PC-3 (cell line): ENCODE measurements at regions not wholly inside any gene's neighbourhood (a gene's known extent, or its start where the extent isn't known, plus 50 kb on each side); places are given as distances from the start of the nearest gene placed in this dataset.

Source experiments
- ATAC-seq: fragments of 200-7000 bp; cut with Tn5 transposase; 2 replicates; pipeline ENCODE4 v1.9.1; 2020; ENCODE audit warnings: mild to moderate bottlenecking, moderate library complexity
- BruUV-seq: library from RNA; stranded (reverse); fragments of 400-500 nt; replicated peaks from 2 replicates; lab custom pipeline; 2021; lab: Mats Ljungman, UMichigan
- CTCF ChIA-PET: fragments of 300-600 bp; sonication (Branson Sonifier 250); formaldehyde crosslinking; loops from one replicate; lab custom pipeline; 2022; ENCODE audit warnings: antibody characterized with exemption; lab: Charles Lee
- POLR2A ChIA-PET: fragments of 300-600 bp; sonication (Branson Sonifier 250); formaldehyde crosslinking; loops from one replicate; lab custom pipeline; 2022; ENCODE audit warnings: antibody characterized with exemption; ENCODE audit not compliant: unreplicated experiment; lab: Charles Lee
- DNase-seq: peaks from one replicate; pipeline ENCODE4 v3.0.0-alpha.2; 2015
- H2AFZ ChIP-seq: fragments of 300-600 bp; sonication (generic); 2 replicates; pipeline ENCODE4 v1.6.0; 2016; ENCODE audit warnings: antibody characterized with exemption, low read length
- H3F3A ChIP-seq: fragments of 300-600 bp; sonication (generic); one replicate; pipeline ENCODE4 v1.6.0; 2017; ENCODE audit warnings: antibody characterized with exemption, low read length, control low read depth, mild to moderate bottlenecking; ENCODE audit not compliant: unreplicated experiment
- H3K27ac ChIP-seq: fragments of 300-600 bp; sonication (generic); 2 replicates; pipeline ENCODE4 v1.5.1; 2016; ENCODE audit warnings: mild to moderate bottlenecking, low read length
- H3K27me3 ChIP-seq: fragments of 300-600 bp; sonication (generic); 2 replicates; pipeline ENCODE4 v1.6.1; 2016; ENCODE audit warnings: low read length, mixed read lengths
- H3K36me3 ChIP-seq: fragments of 300-600 bp; sonication (generic); 2 replicates; pipeline ENCODE4 v1.6.1; 2016; ENCODE audit warnings: low read depth, mixed run types, low read length, mixed read lengths
- H3K4me1 ChIP-seq: fragments of 300-600 bp; sonication (generic); 2 replicates; pipeline ENCODE4 v1.5.1; 2016; ENCODE audit warnings: low read length; ENCODE audit not compliant: insufficient read depth
- H3K4me2 ChIP-seq: fragments of 300-600 bp; sonication (generic); 2 replicates; pipeline ENCODE4 v1.6.0; 2016; ENCODE audit warnings: low read length
- H3K4me3 ChIP-seq: fragments of 300-600 bp; sonication (generic); 2 replicates; pipeline ENCODE4 v1.5.1; 2016; ENCODE audit warnings: mild to moderate bottlenecking, low read length, mixed read lengths
- H3K79me2 ChIP-seq: fragments of 300-600 bp; sonication (generic); 2 replicates; pipeline ENCODE4 v1.6.1; 2017; ENCODE audit warnings: low read length, mixed read lengths
- H3K9ac ChIP-seq: fragments of 300-600 bp; sonication (generic); 2 replicates; pipeline ENCODE4 v1.6.0; 2016; ENCODE audit warnings: mild to moderate bottlenecking, low read length
- H3K9me2 ChIP-seq: fragments of 300-600 bp; sonication (generic); replicated peaks from 2 replicates; pipeline ENCODE4 v1.6.1; 2016; ENCODE audit warnings: mixed run types, low read length, mixed read lengths
- H3K9me3 ChIP-seq: fragments of 300-600 bp; sonication (generic); 2 replicates; pipeline ENCODE4 v1.6.1; 2016; ENCODE audit warnings: low read length, mixed read lengths
- H4K20me1 ChIP-seq: fragments of 300-600 bp; sonication (generic); 2 replicates; pipeline ENCODE4 v1.6.1; 2016; ENCODE audit warnings: low read length, mixed read lengths
- CTCF ChIP-seq: fragments of 300-600 bp; sonication (generic); conservative IDR thresholded peaks from 2 replicates; pipeline ENCODE4 v1.5.1; 2017; ENCODE audit warnings: antibody characterized with exemption, low read depth, mild to moderate bottlenecking, low read length
- EZH2 ChIP-seq: fragments of 300-600 bp; sonication (generic); IDR thresholded peaks from one replicate; pipeline ENCODE4 v1.6.1; 2017; ENCODE audit warnings: antibody characterized with exemption, mild to moderate bottlenecking, low read length; ENCODE audit not compliant: unreplicated experiment
- EZH2phosphoT487 ChIP-seq: fragments of 300-600 bp; sonication (generic); IDR thresholded peaks from 2 replicates; pipeline ENCODE4 v1.6.1; 2018; ENCODE audit warnings: mild to moderate bottlenecking, antibody characterized with exemption, low read length, borderline replicate concordance
- intact Hi-C: fragments of 100-400 bp; cut with micrococcal nuclease; formaldehyde crosslinking; loops from 2 replicates; pipeline ENCODE4 v1.9.0; 2023

DNA sequence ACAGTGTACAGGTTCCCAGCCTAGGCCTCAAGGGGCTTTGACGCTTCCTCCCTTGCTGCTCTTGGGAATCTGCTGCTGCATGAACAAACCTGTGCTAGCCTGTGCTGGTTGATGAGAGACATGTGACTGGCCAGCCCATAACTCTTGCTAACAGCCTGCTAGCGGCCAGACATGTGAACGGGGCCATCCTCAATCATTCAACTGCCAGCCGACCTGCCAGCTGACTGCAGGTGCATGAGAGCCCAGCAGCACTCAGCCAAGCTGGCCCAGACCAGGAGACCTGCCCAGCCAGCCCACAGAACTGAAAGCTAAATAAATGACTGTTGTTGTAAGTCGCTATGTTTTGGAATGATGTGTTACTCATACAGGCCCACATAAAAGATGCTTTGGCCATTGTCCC, 82.4 kb upstream of the DLG1 start:
- H3F3A ChIP-seq, result no peaks in the 10 kb centered on the region
- H2AFZ ChIP-seq, result no peak overlapping the region
- no peaks in the 10 kb centered on the region for H4K20me1 ChIP-seq
- H3K27me3 ChIP-seq, result peaks cover 18% of the 10 kb centered on the region
- no peak overlapping the region for H3K4me2 ChIP-seq
- no peaks in the 10 kb centered on the region for H3K9me3 ChIP-seq
- DNase-seq (no peak), ATAC-seq (no peak; the same call in 1 of the 2 replicates)
- no peaks in the 10 kb centered on the region for H3K9me2 ChIP-seq
- H3K4me1 ChIP-seq, result no peaks in the 10 kb centered on the region
- H3K4me3 ChIP-seq, result no peak overlapping the region
- H3K36me3 ChIP-seq, result no peaks in the 10 kb centered on the region
- intact Hi-C loops, result no loop called here
- H3K27ac ChIP-seq, result no peak overlapping the region
- H3K9ac ChIP-seq, result no peak overlapping the region
- no TSS peak for BruUV-seq
- H3K79me2 ChIP-seq, result no peaks in the 10 kb centered on the region
- CTCF ChIA-PET, result no interaction called here
- POLR2A ChIA-PET, result interaction anchor here (0.6 kb wide), 1 partner anchor 72 kb away, joined by 4 read pairs; no protein-coding TSS in a partner anchor
- TF ChIP-seq EZH2 (no peak), EZH2phosphoT487 (no peak), CTCF (no peak)

DNA sequence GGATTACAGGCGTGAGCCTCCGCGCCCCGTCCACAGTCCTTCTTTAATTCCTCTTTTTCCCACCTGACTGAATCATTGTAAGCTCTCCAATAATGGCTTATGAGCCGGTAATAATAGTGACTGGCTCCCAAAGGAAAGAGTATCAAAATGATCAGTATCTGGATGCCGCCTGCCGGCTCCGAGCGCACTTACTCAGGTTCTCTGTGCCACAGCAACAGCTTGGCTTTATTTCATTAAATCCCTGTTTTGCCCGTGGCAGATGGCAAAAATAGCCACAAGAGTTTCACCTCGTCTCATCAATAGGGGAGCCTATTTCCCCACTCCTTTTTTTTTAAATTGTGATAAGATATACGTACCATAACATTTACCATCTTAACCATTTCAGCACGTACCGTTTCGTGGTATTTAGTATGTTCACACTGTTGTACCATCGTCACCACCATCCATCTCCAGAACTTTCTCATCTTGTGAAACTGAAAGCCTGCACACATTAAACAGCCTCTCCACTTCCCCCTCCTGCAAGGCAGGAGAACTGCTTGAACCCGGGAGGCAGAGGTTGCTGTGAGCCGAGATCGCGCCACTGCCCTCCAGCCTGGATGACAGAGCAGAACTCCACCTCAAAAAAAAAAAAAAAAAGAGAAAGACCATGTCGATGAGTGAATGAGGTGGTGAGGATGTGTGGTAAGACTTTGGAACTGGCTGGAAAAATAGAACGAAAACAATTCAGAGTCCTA, 80.7 kb upstream of the DLG1 start:
- ChIA-PET CTCF (no interaction called here), POLR2A (interaction anchor here (0.7 kb wide), 1 partner anchor 294 kb away, joined by 23 read pairs; no protein-coding TSS in a partner anchor)
- H3K4me2 ChIP-seq, result no peak overlapping the region
- 0 out of 2 replicates have a peak, but pooled peaks cover 2% of the 10 kb centered on the region for H3K27me3 ChIP-seq
- no peak overlapping the region for H2AFZ ChIP-seq
- H3K9ac ChIP-seq, result no peak overlapping the region
- no peaks in the 10 kb centered on the region for H3K4me1 ChIP-seq
- H3K9me3 ChIP-seq, result no peaks in the 10 kb centered on the region
- ATAC-seq, result no peak
- H3F3A ChIP-seq, result no peaks in the 10 kb centered on the region
- H3K9me2 ChIP-seq, result no peaks in the 10 kb centered on the region
- no peak for DNase-seq
- H3K79me2 ChIP-seq, result no peaks in the 10 kb centered on the region
- TF ChIP-seq EZH2phosphoT487 (no peak), EZH2 (no peak), CTCF (no peak)
- no TSS peak for BruUV-seq
- no peaks in the 10 kb centered on the region for H3K36me3 ChIP-seq
- no peaks in the 10 kb centered on the region for H4K20me1 ChIP-seq
- intact Hi-C loops, result no loop called here
- H3K4me3 ChIP-seq, result no peak overlapping the region
- H3K27ac ChIP-seq, result no peak overlapping the region
